ENCODE measurements at regions not wholly inside any gene's neighbourhood (a gene's known extent, or its start where the extent isn't known, plus 50 kb on each side); places are given as distances from the start of the nearest gene placed in this dataset.

- intact Hi-C loops (cut with DNase I) = no loop called here
These were observed 73.4 kb upstream of the ANO4 start for GRCh38 chr12:100721169-100721568.

GRCh38 chr12:100724071-100724470 is 70.5 kb upstream of the ANO4 start:
- Histone ChIP-seq H3K36me3 (no peaks in the 10 kb centered on the region), H3K4me1 (no peaks in the 10 kb centered on the region), H3K4me3 (no peak overlapping the region), H3K9me3 (no peaks in the 10 kb centered on the region), H3K27me3 (ENCODE audit: low read depth) (peaks cover 18% of the 10 kb centered on the region), H3K27ac (no peak overlapping the region)
- no peak for TF ChIP-seq CTCF (IDR thresholded peaks at IDR 0.05)
- ATAC-seq = no peak
- DNase-seq = no peak
- intact Hi-C loops (cut with DNase I) = no loop called here

More at GRCh38 chr12:100721169-100721568, 73.4 kb upstream of the ANO4 start:
- no peak overlapping the region for H3K27ac ChIP-seq
- no peak overlapping the region for H3K4me3 ChIP-seq
- no peaks in the 10 kb centered on the region for H3K36me3 ChIP-seq
- DNase-seq (no peak), ATAC-seq (no peak)
- no peaks in the 10 kb centered on the region for H3K4me1 ChIP-seq
- TF ChIP-seq CTCF (IDR thresholded peaks at IDR 0.05) = no peak
- H3K27me3 ChIP-seq (ENCODE audit: low read depth) = peaks cover 44% of the 10 kb centered on the region
- H3K9me3 ChIP-seq = no peaks in the 10 kb centered on the region

- ATAC-seq = no peak
These were observed 60.6 kb upstream of the ANO4 start for GRCh38 chr12:100733817-100734593.

GRCh38 chr12:100737168-100737567 is 57.4 kb upstream of the ANO4 start:
- Histone ChIP-seq H3K4me3 (no peak overlapping the region), H3K4me1 (no peaks in the 10 kb centered on the region), H3K27ac (no peak overlapping the region), H3K9me3 (no peaks in the 10 kb centered on the region), H3K36me3 (no peaks in the 10 kb centered on the region), H3K27me3 (ENCODE audit: low read depth) (no peaks in the 10 kb centered on the region)
- DNase-seq (no peak), ATAC-seq (no peak)
- intact Hi-C loops (cut with DNase I) = no loop called here
- TF ChIP-seq CTCF (IDR thresholded peaks at IDR 0.05) = no peak

More at GRCh38 chr12:100733817-100734593, 60.6 kb upstream of the ANO4 start:
- H3K4me1 ChIP-seq = no peaks in the 10 kb centered on the region
- no peak overlapping the region for H3K4me3 ChIP-seq
- no peaks in the 10 kb centered on the region for H3K9me3 ChIP-seq
- no peaks in the 10 kb centered on the region for H3K36me3 ChIP-seq
- no peaks in the 10 kb centered on the region for H3K27me3 ChIP-seq (ENCODE audit: low read depth)
- TF ChIP-seq CTCF (IDR thresholded peaks at IDR 0.05) = peak; percentile 50
- DNase-seq = no peak
- H3K27ac ChIP-seq = no peak overlapping the region
- intact Hi-C loops (cut with DNase I) = no loop called here

GRCh38 chr12:100738086-100738485 is 56.5 kb upstream of the ANO4 start:
- H3K27me3 ChIP-seq (ENCODE audit: low read depth) = no peaks in the 10 kb centered on the region
- no peak overlapping the region for H3K4me3 ChIP-seq
- intact Hi-C loops (cut with DNase I) = no loop called here
- no peaks in the 10 kb centered on the region for H3K36me3 ChIP-seq
- DNase-seq (no peak), ATAC-seq (no peak)
- TF ChIP-seq CTCF (IDR thresholded peaks at IDR 0.05) = no peak
- H3K27ac ChIP-seq = no peak overlapping the region
- no peaks in the 10 kb centered on the region for H3K4me1 ChIP-seq
- no peaks in the 10 kb centered on the region for H3K9me3 ChIP-seq

Measured in lower lobe of right lung (tissue), 2 donors.